ENCODE measurements at regions not wholly inside any gene's neighbourhood (a gene's known extent, or its start where the extent isn't known, plus 50 kb on each side); places are given as distances from the start of the nearest gene placed in this dataset.

- no peak for TF ChIP-seq CTCF (conservative IDR thresholded peaks at IDR 0.05; ENCODE audit: low read length)
- TF ChIP-seq EZH2phosphoT487 (IDR thresholded peaks at IDR 0.05; ENCODE audit: borderline replicate concordance): no peak
- no peaks in the 10 kb centered on the region for H3K9me3 ChIP-seq (ENCODE audit: insufficient read depth, low read depth, low read length)
- no peaks in the 10 kb centered on the region for H3K79me2 ChIP-seq (ENCODE audit: insufficient read depth, low read length)
- no peaks in the 10 kb centered on the region for H3K36me3 ChIP-seq (ENCODE audit: insufficient read depth, low read length)
- H3K27me3 ChIP-seq (ENCODE audit: insufficient read depth, low read length, poor library complexity, severe bottlenecking): no peaks in the 10 kb centered on the region
- H4K20me1 ChIP-seq (ENCODE audit: insufficient read depth, low read length, poor library complexity, severe bottlenecking): no peaks in the 10 kb centered on the region
- H3K4me3 ChIP-seq (ENCODE audit: low read length, poor library complexity, severe bottlenecking): no peak overlapping the region
- no peak overlapping the region for H3K9ac ChIP-seq (ENCODE audit: low read depth, low read length, poor library complexity, severe bottlenecking)
- no peaks in the 10 kb centered on the region for H3F3A ChIP-seq (ENCODE audit: low read depth)
- no peak overlapping the region; the same call in 1 of the 2 replicates for H2AFZ ChIP-seq (ENCODE audit: low read length)
- H3K4me2 ChIP-seq (ENCODE audit: low read depth, low read length, poor library complexity, severe bottlenecking): peak overlapping the region; percentile 42
- H3K9me2 ChIP-seq (replicated peaks; ENCODE audit: low read depth, low read length): no peaks in the 10 kb centered on the region
- H3K4me1 ChIP-seq (ENCODE audit: insufficient read depth, low read length, poor library complexity, severe bottlenecking): peaks cover 6% of the 10 kb centered on the region
Observed at GRCh38 chr2:155456222-155456621, 757.7 kb downstream of the KCNJ3 start.

GRCh38 chr2:155442755-155443372 is 744.4 kb downstream of the KCNJ3 start:
- Histone ChIP-seq H3K9ac (ENCODE audit: low read depth, low read length, poor library complexity, severe bottlenecking) (no peak overlapping the region), H2AFZ (ENCODE audit: low read length) (0 out of 2 replicates have a peak overlapping the region, but pooled peaks have one; percentile 23), H3K79me2 (ENCODE audit: insufficient read depth, low read length) (no peaks in the 10 kb centered on the region), H3K9me2 (replicated peaks; ENCODE audit: low read depth, low read length) (no peaks in the 10 kb centered on the region), H3K4me2 (ENCODE audit: low read depth, low read length, poor library complexity, severe bottlenecking) (no peak overlapping the region), H3K9me3 (ENCODE audit: insufficient read depth, low read depth, low read length) (no peaks in the 10 kb centered on the region), H3K36me3 (ENCODE audit: insufficient read depth, low read length) (no peaks in the 10 kb centered on the region), H3K4me3 (ENCODE audit: low read length, poor library complexity, severe bottlenecking) (no peak overlapping the region), H3K4me1 (ENCODE audit: insufficient read depth, low read length, poor library complexity, severe bottlenecking) (no peaks in the 10 kb centered on the region), H4K20me1 (ENCODE audit: insufficient read depth, low read length, poor library complexity, severe bottlenecking) (no peaks in the 10 kb centered on the region), H3K27me3 (ENCODE audit: insufficient read depth, low read length, poor library complexity, severe bottlenecking) (no peaks in the 10 kb centered on the region), H3F3A (ENCODE audit: low read depth) (no peaks in the 10 kb centered on the region)
- TF ChIP-seq EZH2phosphoT487 (IDR thresholded peaks at IDR 0.05; ENCODE audit: borderline replicate concordance): no peak
- TF ChIP-seq CTCF (conservative IDR thresholded peaks at IDR 0.05; ENCODE audit: low read length): no peak

GRCh38 chr2:155442088-155442487 is 743.6 kb downstream of the KCNJ3 start:
- no peaks in the 10 kb centered on the region for H3K9me3 ChIP-seq (ENCODE audit: insufficient read depth, low read depth, low read length)
- H3K9me2 ChIP-seq (replicated peaks; ENCODE audit: low read depth, low read length): no peaks in the 10 kb centered on the region
- H3K4me1 ChIP-seq (ENCODE audit: insufficient read depth, low read length, poor library complexity, severe bottlenecking): no peaks in the 10 kb centered on the region

More at GRCh38 chr2:155442088-155442487, 743.6 kb downstream of the KCNJ3 start:
- H3K27me3 ChIP-seq (ENCODE audit: insufficient read depth, low read length, poor library complexity, severe bottlenecking): no peaks in the 10 kb centered on the region
- no peak overlapping the region for H3K4me2 ChIP-seq (ENCODE audit: low read depth, low read length, poor library complexity, severe bottlenecking)
- H3K36me3 ChIP-seq (ENCODE audit: insufficient read depth, low read length): no peaks in the 10 kb centered on the region
- no peaks in the 10 kb centered on the region for H4K20me1 ChIP-seq (ENCODE audit: insufficient read depth, low read length, poor library complexity, severe bottlenecking)
- H3K4me3 ChIP-seq (ENCODE audit: low read length, poor library complexity, severe bottlenecking): no peak overlapping the region
- TF ChIP-seq CTCF (conservative IDR thresholded peaks at IDR 0.05; ENCODE audit: low read length) (no peak), EZH2phosphoT487 (IDR thresholded peaks at IDR 0.05; ENCODE audit: borderline replicate concordance) (no peak)
- H3K9ac ChIP-seq (ENCODE audit: low read depth, low read length, poor library complexity, severe bottlenecking): no peak overlapping the region
- no peaks in the 10 kb centered on the region for H3K79me2 ChIP-seq (ENCODE audit: insufficient read depth, low read length)
- no peak overlapping the region for H2AFZ ChIP-seq (ENCODE audit: low read length)
- H3F3A ChIP-seq (ENCODE audit: low read depth): no peaks in the 10 kb centered on the region
